HG03280 (cell line): ENCODE measurements at regions not wholly inside any gene's neighbourhood (a gene's known extent, or its start where the extent isn't known, plus 50 kb on each side); places are given as distances from the start of the nearest gene placed in this dataset.
"Not testable (repeated sequence)": the region's sequence is repeated elsewhere in the genome, so short reads cannot be mapped to it uniquely, and the experiment has no call there.

Source experiments
- ATAC-seq: cut with Tn5 transposase; IDR thresholded peaks from one replicate; pipeline ENCODE4 v1.9.1; 2021; ENCODE audit warnings: mild to moderate bottlenecking, moderate library complexity; ENCODE audit not compliant: unreplicated experiment

DNA sequence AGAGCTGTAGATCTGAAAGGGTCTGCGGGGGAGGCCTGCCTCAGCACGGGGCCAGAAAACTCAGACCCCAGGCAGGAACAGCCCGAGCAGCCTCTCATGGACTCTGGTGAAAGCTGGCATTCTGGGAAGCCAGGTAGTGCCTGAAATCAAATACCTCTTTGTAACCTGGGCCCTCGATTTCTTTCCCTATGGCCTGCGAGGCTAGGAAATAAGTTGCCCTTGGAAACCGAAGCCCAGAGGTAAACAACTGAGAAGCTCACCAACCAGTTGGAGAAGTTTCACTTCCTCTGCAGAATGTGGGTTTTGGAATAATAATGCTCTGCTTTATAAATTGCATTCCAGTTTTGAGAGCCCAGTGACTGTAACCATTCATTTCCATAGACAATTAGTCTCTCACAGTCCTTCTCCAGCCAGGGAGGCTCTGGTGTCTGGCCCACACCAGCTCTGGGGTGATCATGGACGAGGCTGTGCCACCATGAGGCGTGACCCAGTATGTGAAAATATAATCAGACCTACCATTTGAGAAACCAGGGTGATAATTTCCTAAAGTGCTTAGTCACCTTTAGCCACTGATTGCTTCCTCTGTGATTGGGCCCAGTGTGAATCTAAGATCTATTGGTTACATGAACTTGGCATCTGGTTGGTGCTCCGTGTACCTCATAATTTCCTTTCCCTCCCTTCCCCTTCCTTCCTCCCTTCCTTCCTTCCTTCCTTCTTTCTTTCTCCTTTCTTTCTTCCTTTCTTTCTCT lies 133.1 kb upstream of the PELI1 start:
- no peak for ATAC-seq

- not testable (repeated sequence) for ATAC-seq
Measured at GRCh38 chr2:64280812-64281211, 136.6 kb upstream of the PELI1 start.

DNA sequence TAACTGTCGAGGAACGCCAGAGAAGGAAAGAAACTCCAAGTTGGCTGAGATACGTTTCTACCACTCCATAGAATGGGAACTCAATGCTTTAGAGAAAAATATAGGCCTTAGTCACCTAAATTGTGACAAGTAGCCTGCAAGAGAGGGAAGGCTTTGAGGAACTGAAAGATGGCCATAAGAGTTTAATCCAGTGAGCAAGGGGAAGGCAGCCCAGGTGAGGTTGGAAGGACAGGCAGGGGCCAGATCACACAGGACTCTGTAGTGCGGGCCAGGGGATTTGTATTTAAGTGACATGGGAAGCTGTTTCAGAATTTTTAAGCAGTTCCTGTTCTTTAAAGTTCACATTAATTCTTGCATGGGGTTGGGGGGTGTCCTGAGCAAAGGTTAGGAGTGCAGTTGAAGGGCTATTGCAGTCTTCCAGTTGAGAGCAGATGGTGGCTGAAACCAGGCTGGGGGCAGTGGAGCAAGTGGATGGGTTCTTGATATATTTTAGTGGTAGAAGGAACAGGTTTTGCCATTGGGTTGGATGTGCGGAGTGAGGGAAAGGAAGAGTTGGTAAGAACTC lies 138.9 kb upstream of the PELI1 start:
- ATAC-seq: peak; percentile 18

- ATAC-seq: peak; percentile 92
Measured at GRCh38 chr2:64283641-64284361, 139.6 kb upstream of the PELI1 start.

DNA sequence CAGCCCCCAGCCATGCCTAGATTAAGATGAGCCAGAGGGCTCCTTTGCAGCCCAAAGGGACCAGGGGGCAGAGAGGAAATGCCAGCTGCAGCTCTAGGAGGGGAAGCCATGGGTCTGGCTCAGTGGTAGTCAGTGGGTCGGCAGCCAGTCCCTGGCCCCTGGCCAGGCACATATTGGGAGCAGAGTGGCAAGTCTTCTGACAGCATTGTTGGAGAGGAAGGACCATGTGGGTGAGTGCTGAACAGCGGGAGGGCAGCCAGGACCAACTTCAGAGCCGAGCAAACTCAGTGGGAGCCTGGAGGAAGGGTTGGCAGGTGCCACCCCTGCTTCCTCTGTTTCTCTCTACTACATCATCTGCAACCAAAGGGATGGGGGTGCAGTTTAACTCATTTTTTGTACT lies 140.5 kb upstream of the PELI1 start:
- ATAC-seq: no peak

GRCh38 chr2:64287202-64287740 lies 143.1 kb upstream of the PELI1 start:
- ATAC-seq: no peak

DNA sequence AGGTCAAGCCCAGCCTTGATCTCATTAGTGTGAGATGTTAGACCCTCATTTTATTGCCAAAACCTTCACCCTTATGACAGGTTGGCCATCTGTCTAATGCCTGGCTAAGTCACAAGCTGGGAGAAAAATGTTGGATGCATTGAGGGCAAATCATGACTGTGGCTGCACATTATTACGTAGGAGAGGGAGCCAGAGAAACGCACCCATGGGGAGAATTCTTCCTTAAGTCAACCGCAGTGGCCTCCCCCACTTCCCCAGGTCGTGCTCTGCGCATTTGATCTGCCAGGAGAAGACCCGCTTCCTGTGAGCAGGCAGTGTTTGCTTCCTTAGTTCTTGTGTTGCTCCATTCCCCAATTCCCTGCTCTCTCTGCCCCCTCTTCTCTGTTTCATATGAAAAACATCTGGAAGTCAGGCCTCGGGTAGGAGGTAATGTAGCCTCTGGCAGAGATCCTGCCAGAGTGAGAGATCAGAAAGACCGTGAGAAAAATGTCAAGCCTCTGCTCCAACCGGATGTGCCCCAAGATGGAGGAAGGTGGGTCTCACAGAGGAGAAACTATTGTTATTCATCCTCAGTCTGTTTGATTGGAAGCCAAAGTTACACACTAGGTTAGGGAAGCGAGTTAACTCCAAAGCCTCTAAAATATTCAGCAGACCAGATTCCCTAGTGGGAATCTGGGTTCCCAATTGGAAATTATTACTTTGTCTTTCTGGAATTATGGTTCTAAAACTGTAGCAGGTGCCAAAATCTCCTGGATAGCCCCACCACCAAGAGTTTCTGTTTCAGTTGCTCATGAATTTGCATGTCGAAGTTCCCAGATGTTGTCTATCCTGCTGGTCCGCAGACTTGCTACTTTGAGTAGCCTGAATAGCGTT lies 144.3 kb upstream of the PELI1 start:
- no peak for ATAC-seq

GRCh38 chr2:64289251-64289650 lies 145.0 kb upstream of the PELI1 start:
- no peak for ATAC-seq

DNA sequence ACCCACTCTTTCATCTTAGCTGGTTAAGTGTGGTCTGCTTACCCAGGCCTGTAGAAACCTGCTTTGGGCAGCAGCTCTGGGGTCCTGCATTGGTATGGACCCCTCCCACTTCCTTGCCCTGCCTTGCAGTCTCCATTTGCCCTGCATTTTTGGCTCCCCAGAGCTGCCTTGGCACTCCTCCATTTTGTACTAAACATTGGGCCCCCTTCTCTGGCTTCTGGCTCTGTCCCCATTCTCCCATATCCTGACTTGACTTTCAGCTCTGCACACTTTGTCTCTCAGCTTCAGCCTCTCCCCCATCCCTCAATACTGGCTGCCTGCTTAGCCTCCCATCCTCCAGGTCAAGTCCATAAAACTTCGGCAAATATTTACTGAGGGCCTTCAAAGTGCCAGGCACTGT lies 145.5 kb upstream of the PELI1 start:
- no peak for ATAC-seq

- ATAC-seq: no peak
Measured at GRCh38 chr2:64291181-64291580, 147.0 kb upstream of the PELI1 start.

DNA sequence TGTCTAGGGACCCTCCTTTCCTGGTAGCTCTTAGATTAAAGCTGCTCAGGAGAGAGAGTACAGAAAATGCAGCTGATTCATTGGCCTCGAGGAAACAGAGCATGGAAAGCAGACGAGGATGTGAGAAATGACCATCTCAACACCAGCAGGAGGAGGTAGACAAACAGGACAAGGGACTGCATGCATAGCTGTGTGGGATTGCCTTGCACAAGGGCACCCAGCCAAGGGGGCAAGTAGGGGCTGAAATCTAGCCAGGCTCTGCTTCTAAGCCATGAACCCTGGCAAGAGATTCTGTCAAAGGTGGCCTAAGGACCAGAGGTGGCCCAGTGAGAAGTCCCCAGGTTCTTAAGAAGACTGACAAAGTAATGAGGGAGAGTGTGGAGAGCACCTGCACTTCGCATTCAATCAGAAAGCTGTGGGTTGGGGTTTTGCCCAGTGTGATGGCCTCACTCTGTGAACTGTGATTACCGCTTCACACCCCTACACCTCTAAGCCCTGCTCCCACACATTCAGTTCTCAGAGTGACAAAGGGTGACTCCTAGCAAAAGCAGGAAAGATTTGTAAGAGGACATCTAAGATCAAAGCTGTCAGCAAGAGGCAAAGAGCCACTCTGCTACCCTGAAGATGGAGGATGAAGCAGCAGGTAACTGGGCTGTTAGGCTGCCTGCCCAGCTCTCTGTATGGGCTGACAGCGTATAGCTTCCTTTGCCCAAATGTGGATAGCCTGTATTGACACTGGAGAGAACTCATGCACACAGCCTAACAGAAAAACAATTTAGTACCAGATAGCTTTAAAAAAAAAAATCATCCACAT lies 151.3 kb upstream of the PELI1 start:
- ATAC-seq: peak; percentile 54

DNA sequence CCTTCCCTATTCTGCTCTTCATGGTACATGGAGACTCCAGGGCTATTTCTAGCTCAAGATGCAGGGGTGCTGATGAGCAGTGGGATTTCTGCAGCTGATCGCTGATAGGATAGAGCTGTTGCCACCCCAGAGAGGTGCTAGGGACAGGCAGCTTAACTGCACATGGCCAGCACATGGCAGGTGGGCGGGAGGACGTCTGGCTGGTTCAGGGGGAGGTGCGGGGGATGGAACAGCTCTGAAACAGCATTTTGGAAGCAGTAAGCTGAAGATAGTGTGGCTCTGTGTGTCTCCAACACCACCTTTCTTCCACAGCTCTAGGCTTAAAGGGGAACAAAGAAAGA lies 151.9 kb upstream of the PELI1 start:
- no peak for ATAC-seq

DNA sequence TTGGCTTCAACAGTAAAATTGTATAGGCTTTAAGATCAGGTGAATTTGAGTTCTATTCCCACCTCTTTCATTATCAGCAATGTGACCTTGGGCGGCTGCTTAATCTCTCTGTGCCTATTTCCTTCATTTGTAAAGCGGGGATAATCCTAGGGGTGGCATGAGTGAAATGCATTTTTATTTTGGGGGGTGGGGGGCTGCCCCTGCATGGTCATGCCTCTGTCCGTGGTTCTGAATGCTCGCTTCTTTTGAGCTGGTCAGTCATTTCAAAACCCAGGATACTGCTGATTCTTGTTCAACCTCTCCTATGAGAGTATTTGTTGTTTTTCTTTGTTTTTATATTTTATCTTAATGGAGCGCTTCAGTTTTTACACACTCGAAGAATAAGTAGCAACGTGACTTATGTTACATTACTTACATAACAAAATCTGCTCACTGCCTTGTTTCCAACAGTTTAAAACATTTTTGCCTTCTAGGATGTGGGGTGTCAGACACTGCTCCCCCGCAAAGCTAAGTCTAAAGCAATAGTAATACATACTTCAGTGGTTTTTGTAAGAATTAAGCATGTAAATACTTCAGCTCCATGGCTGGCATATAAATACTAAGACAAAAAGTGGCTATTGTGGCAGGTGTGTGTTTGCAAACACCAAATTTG lies 152.6 kb upstream of the PELI1 start:
- ATAC-seq: no peak

DNA sequence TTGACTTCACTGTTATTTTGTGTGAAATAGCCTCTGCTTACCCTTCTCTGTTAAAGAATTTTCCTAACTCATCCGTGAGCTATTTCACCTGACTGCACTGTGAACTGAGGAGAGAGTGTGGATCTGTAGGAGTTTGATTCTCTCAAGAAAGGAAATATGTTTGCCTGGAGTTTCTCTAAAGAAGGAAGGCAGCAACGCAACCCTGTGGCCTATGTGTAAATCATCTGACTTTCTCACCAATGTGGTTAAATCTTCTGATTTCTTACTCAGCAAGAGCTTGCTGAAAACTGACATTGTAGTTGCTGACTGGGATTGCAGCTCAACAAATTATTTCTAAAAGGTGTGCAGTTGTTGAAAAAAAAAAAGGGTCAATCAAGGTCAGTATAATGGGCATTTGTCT lies 153.9 kb upstream of the PELI1 start:
- ATAC-seq: no peak

DNA sequence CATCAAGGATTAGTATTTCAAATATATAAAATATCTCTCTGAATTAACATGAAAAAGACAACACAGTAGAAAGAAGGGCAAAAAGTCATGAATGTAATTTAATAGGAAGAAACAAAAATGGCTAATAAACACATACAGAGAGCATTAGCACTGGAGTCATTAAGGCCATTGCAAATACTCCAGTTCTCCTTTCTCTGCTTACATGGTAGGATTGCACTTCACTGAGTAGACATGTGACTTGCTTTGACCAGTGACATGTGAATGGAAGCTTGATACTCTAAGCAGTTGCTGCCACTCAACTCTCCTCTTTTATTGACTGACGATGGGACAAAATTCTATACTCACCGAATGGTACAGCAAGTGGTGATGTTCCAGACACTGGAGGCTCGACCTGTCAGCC lies 153.9 kb upstream of the LGALSL start:
- ATAC-seq: no peak

- ATAC-seq: no peak
Measured at GRCh38 chr2:64303250-64303649, 150.7 kb upstream of the LGALSL start.

DNA sequence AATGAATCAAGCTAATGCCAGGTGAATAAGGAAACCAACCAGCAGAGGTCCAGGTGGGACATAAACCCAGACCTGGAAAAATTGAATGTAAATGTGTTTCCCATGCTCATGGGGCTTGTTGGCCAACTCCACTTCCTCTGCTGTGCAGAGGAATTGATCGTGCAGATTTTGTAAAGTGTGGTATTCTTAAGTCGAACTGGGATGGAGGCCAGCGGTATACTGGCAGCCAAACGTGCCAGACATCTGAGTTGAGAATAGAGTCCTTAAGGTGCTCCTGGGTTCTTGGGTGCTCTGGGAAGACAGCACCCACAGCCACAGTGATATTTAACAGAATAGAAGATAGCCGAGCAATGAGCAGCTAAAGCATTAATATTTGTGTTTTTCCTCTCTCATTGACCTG lies 146.5 kb upstream of the LGALSL start:
- no peak for ATAC-seq

- no peak for ATAC-seq
Measured at GRCh38 chr2:64311191-64311910, 142.6 kb upstream of the LGALSL start.

DNA sequence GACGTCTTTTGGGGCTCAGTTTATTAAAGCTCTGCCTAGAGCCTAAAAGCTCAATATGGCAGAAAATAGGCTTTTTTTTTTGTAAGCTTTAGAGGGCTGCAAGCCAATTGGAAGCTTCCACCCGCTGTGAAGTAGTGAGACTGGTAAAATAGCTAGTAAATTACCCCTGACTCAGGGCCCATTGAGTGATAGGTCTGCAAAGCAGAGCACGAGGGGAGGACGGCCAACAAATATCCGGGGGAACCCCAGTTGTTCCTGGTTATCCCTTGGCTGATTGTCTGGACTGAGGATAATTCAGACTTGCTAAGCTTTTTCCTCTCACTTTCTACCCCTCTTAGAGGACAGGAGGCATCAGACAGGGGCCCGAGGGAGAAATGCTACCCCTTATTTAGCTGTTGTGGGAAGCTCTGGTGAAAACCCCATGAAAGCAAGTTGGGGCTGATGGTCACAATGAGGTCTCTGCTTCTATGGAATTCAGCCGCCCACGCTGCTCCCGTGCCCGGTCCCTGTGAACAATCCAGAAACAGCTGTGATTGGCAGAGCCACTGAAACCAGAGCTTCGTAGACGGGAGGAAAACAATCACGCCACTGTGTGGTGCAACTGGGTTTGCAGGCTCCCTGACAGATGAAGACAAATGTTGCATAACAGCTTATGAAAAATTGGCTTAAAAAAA lies 141.9 kb upstream of the LGALSL start:
- no peak for ATAC-seq
